IPS-NIHi11 (cell line): ENCODE measurements at regions not wholly inside any gene's neighbourhood (a gene's known extent, or its start where the extent isn't known, plus 50 kb on each side); places are given as distances from the start of the nearest gene placed in this dataset.

ENCODE experiments used
- DNase-seq: peaks from one replicate; pipeline ENCODE4 v3.0.0; 2012; ENCODE audit warnings: mixed read lengths, low spot score

- no peak for DNase-seq
Measured at GRCh38 chr5:109531262-109531661, 121.5 kb upstream of the PJA2 start.

GRCh38 chr5:109529987-109530386, 120.2 kb upstream of the PJA2 start:
- no peak for DNase-seq

- DNase-seq, result no peak
Measured at GRCh38 chr5:109529520-109529919, 119.7 kb upstream of the PJA2 start.

DNA sequence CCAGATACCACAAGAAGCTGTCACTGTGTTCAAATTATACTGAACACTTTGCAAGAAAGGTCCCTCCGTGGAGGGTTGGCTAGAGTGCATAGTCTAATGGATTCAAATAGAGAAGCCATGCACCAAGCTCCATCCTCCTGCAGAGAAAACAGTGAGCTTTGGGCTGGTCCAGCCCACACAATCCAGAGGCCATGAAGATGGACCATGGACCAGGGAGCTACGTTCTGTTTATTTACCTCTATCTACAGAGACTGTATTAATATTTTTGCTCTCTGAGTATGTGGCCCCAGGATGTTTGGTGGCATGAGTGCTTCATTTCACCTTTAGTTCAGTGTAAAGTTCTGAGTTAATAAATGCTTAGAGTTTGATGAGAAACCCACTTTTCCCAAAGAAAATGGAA, 114.8 kb upstream of the PJA2 start:
- no peak for DNase-seq

DNA sequence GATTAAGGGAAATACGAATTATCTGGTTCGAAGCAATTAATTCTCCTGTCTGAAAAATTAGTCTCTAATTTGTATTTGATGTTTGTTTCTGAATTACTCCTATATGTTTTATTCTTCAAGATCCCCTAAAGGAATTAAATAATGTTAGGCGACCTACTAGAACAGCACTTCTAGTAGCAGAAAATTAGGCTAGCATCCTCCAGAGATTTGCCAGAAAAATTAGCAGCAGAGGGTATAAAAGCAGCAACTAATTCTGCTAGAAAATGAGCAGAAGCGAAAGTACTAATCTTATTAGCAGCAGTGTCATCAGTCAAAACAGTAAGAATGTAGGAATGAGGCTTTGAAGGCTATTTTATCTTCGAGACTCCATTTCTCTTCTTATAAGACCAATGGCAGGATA, 114.3 kb upstream of the PJA2 start:
- no peak for DNase-seq

- no peak for DNase-seq
Measured at GRCh38 chr5:109522404-109522803, 112.6 kb upstream of the PJA2 start.

GRCh38 chr5:109519416-109519815, 109.6 kb upstream of the PJA2 start:
- no peak for DNase-seq

DNA sequence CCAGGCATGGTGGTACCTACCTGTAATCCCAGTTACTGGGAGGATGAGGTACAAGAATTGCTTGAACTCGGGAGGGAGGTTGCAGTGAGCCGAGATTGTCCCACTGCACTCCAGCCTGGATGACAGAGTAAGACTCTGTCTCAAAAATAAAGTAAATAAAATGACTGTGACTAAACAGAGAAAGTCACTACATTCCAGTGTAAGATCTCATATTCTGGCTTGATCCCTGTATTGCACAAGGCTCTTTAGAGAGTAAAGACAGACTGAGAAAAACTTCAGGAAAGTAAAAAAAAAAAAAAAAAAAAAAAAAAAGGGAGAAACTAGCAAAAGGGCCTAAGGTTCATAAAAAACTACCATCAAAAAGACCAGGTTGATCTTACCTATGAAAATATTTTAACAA, 106.6 kb upstream of the PJA2 start:
- no peak for DNase-seq

- no peak for DNase-seq
Measured at GRCh38 chr5:109511980-109512734, 102.4 kb upstream of the PJA2 start.

GRCh38 chr5:109506556-109506955, 96.8 kb upstream of the PJA2 start:
- no peak for DNase-seq

DNA sequence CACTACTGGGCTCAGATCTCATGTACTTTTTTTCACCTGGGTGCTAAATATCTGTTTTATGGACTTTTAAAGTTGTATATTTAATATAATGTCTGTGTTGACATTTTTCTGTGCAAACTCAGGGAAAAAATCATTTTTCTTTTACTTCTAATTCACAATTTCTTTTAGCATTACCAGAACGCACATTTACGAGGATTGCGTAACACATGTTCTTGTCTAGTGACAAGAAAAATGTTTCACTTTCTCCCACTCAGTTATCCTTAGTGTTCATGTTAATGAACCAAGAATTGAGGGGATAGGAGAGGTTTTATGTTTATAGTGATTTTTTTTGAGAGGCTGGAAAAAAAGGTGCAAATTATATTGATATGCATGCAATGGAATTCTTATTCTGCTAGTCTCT, 86.3 kb upstream of the PJA2 start:
- DNase-seq, result no peak

GRCh38 chr5:109487753-109488420, 78.1 kb upstream of the PJA2 start:
- no peak for DNase-seq

GRCh38 chr5:109486200-109486804, 76.5 kb upstream of the PJA2 start:
- no peak for DNase-seq

- no peak for DNase-seq
Measured at GRCh38 chr5:109485030-109485429, 75.3 kb upstream of the PJA2 start.

- no peak for DNase-seq
Measured at GRCh38 chr5:109484597-109484996, 74.8 kb upstream of the PJA2 start.

- DNase-seq, result no peak
Measured at GRCh38 chr5:109483395-109483971, 73.7 kb upstream of the PJA2 start.

GRCh38 chr5:109482748-109483147, 73.0 kb upstream of the PJA2 start:
- no peak for DNase-seq

DNA sequence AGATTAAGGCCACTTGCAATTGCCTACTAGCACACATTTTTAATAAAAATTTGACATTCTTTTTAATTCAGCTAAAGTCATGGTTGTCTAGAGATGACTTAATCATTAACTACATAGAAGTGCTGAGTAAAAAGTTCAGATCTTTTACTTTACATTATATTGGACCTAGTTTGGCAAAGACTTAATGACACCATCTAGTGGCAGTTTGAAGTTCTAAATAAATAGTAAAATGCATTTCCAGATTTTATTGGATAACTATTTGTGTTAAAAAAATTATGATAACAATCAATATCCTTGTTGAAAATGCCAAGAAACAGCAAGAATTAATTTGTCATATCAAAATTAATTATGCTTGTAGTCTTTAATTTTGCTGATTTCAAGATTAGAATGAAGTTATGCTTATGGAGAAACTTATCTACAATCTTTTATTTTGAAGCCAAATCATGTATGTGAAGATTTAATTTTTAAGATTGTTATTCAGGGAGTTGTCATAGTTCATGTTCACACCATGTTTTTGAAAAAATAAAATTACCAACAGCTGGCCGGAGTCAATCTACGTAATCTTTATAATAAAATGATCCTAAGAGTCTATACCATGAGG, 69.6 kb upstream of the PJA2 start:
- no peak for DNase-seq

DNA sequence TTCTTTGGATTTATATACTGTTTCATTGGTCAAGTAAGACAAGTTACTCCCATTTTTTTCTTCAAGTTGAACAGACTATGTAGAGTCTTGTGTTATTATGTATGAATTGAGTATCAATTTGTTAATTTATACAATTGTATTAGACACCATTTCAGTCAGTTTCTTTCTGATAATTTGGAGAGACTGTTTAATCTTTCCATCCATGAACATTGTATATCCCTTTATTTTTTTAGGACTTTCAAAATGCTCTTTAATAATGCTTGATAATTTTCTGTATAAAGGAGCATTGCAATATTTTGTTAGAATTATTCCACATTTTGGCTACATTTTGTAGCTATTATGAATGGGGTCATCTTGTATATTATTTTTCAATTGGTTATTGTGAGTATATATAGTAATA, 69.1 kb upstream of the PJA2 start:
- no peak for DNase-seq

GRCh38 chr5:109476292-109476691, 66.5 kb upstream of the PJA2 start:
- DNase-seq, result no peak

DNA sequence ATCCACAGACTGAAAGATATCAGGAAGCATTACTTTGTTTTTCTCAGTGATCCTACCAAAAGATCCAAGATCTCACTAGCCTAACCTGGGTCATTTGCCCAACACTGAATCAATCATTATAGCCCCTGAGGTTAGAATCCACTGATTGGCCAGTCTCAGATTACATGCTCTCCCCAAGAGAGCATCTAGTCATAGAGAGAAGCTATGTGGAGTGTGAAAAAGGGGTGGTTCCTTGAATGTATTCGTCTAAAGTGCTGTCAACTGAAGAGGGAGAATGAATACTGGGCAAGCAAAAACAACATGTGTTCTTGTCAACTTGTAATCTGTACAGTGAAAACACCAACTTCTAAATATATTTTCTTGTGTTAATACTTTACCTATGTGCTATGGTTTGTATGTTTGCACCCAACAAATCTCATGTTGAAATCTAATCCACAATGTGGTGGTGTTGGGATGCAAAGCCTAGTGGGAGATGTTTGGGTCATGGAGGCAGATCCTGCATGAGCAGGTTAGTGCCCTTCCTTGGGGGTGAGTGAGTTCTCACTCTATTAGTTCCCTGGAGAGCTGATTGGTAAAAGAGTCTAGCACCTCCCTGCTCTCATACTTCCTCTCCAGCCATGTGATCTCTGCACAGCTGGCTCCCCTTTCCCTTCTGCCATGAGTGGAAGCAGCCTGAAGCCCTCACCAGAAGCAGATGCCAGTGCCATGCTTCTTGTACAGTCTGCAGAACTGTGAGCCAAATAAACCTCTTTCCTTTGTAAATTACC, 60.3 kb upstream of the PJA2 start:
- DNase-seq, result no peak
